Trophoblast cell (in vitro differentiated cells and primary cell): ENCODE measurements at regions not wholly inside any gene's neighbourhood (a gene's known extent, or its start where the extent isn't known, plus 50 kb on each side); places are given as distances from the start of the nearest gene placed in this dataset.

Experiments
- DNase-seq, 2 donors: peaks; one replicate each; pipeline ENCODE4 v3.0.0-alpha.2; 2016
- H2AFZ ChIP-seq: 2 replicates; pipeline ENCODE4 v1.6.1; 2013; ENCODE audit warnings: low read length, moderate library complexity, mild to moderate bottlenecking; ENCODE audit not compliant: insufficient read depth, poor library complexity
- H2AK5ac ChIP-seq: 2 replicates; pipeline ENCODE4 v1.6.1; 2013; ENCODE audit warnings: mild to moderate bottlenecking, low read length
- H2BK120ac ChIP-seq: 2 replicates; pipeline ENCODE4 v1.6.1; 2013; ENCODE audit warnings: low read length, mild to moderate bottlenecking, moderate library complexity; ENCODE audit not compliant: insufficient read depth, poor library complexity
- H2BK12ac ChIP-seq: 2 replicates; pipeline ENCODE4 v1.6.1; 2013; ENCODE audit warnings: mild to moderate bottlenecking, low read length, moderate library complexity
- H2BK5ac ChIP-seq: 2 replicates; pipeline ENCODE4 v1.6.1; 2013; ENCODE audit warnings: low read length, low read depth, moderate library complexity, mild to moderate bottlenecking; ENCODE audit not compliant: poor library complexity
- H3K14ac ChIP-seq: 2 replicates; pipeline ENCODE4 v1.6.1; 2013; ENCODE audit warnings: mild to moderate bottlenecking, low read length
- H3K18ac ChIP-seq: 2 replicates; pipeline ENCODE4 v1.6.1; 2013; ENCODE audit warnings: mild to moderate bottlenecking, low read length
- H3K23ac ChIP-seq: 2 replicates; pipeline ENCODE4 v1.6.1; 2013; ENCODE audit warnings: low read length
- H3K27ac ChIP-seq: 2 replicates; pipeline ENCODE4 v1.5.1; 2013; ENCODE audit warnings: low read depth, mild to moderate bottlenecking, inconsistent platforms, low read length, moderate library complexity
- H3K27me3 ChIP-seq: 2 replicates; pipeline ENCODE4 v1.6.1; 2013; ENCODE audit warnings: inconsistent platforms, mild to moderate bottlenecking, low read length, moderate library complexity; ENCODE audit not compliant: insufficient read depth
- H3K36me3 ChIP-seq, 2 experiments: 1 replicate in 1 of 2; 2 replicates in 1 of 2; pipeline ENCODE4 v1.6.1; 2013; ENCODE audit warnings: low read length in 2 of 2, mild to moderate bottlenecking in 2 of 2, moderate library complexity in 1 of 2; ENCODE audit not compliant: insufficient read depth in 2 of 2, control insufficient read depth in 1 of 2
- H3K4ac ChIP-seq: 2 replicates; pipeline ENCODE4 v1.6.1; 2013; ENCODE audit warnings: low read depth, mild to moderate bottlenecking, low read length, moderate library complexity
- H3K4me1 ChIP-seq, 2 experiments: 1 replicate in 1 of 2; 2 replicates in 1 of 2; pipeline ENCODE4 v1.6.1; 2013; ENCODE audit warnings: low read length in 2 of 2, mild to moderate bottlenecking in 2 of 2, moderate library complexity in 1 of 2; ENCODE audit not compliant: insufficient read depth in 2 of 2, control insufficient read depth in 1 of 2
- H3K4me2 ChIP-seq: 2 replicates; pipeline ENCODE4 v1.6.1; 2013; ENCODE audit warnings: inconsistent platforms, mild to moderate bottlenecking, low read length, moderate library complexity
- H3K4me3 ChIP-seq: 2 replicates; pipeline ENCODE4 v1.5.1; 2013; ENCODE audit warnings: mild to moderate bottlenecking, low read depth, low read length, inconsistent platforms
- H3K79me1 ChIP-seq: one replicate; pipeline ENCODE4 v1.6.1; 2013; ENCODE audit warnings: low read length
- H3K79me2 ChIP-seq: 2 replicates; pipeline ENCODE4 v1.6.1; 2013; ENCODE audit warnings: low read length, mild to moderate bottlenecking; ENCODE audit not compliant: control insufficient read depth, insufficient read depth, poor library complexity
- H3K9ac ChIP-seq: 2 replicates; pipeline ENCODE4 v1.6.1; 2013; ENCODE audit warnings: mild to moderate bottlenecking, low read length
- H3K9me3 ChIP-seq: 2 replicates; pipeline ENCODE4 v1.6.1; 2013; ENCODE audit warnings: low read depth, mild to moderate bottlenecking, control low read depth, inconsistent platforms, low read length; ENCODE audit not compliant: insufficient read depth
- H4K12ac ChIP-seq: 2 replicates; pipeline ENCODE4 v1.6.1; 2013; ENCODE audit warnings: low read depth, mild to moderate bottlenecking, low read length, moderate library complexity
- H4K8ac ChIP-seq: 2 replicates; pipeline ENCODE4 v1.6.1; 2013; ENCODE audit warnings: low read depth, mild to moderate bottlenecking, low read length, moderate library complexity
- H4K91ac ChIP-seq: one replicate; pipeline ENCODE4 v1.6.1; 2013; ENCODE audit warnings: low read depth, mild to moderate bottlenecking, low read length, moderate library complexity
- WGBS: extraction: QIAGEN DNeasy Blood & Tissue Kit; methylation state at CpG from one replicate; pipeline ENCODE4 v1.1.7; 2013; ENCODE audit warnings: missing lambda C conversion rate; ENCODE audit not compliant: insufficient read length, insufficient coverage; ENCODE audit errors: extremely low coverage; 5-methylcytosine and 5-hydroxymethylcytosine counted together

- Histone ChIP-seq H2BK120ac (no peak overlapping the region), H3K23ac (no peak overlapping the region), H3K79me1 (no peaks in the 10 kb centered on the region), H4K12ac (no peak overlapping the region), H3K9ac (no peak overlapping the region), H3K4me3 (no peak overlapping the region), H4K8ac (no peak overlapping the region), H3K27me3 (no peaks in the 10 kb centered on the region), H4K91ac (no peak overlapping the region), H3K4me2 (no peak overlapping the region), H3K9me3 (no peaks in the 10 kb centered on the region), H3K4ac (no peak overlapping the region), H3K18ac (no peak overlapping the region), H2AK5ac (no peak overlapping the region), H3K4me1 (no peaks in the 10 kb centered on the region), H3K27ac (no peak overlapping the region), H3K36me3 (no peaks in the 10 kb centered on the region), H2BK12ac (no peak overlapping the region), H3K14ac (no peak overlapping the region), H2BK5ac (no peak overlapping the region), H2AFZ (no peak overlapping the region), H3K79me2 (no peaks in the 10 kb centered on the region)
- no peak for DNase-seq
- no CpG with 5 or more reads among the region's 1 CpG for WGBS
Observed at GRCh38 chr18:52200406-52200805, 139.6 kb upstream of the DCC start.

- Histone ChIP-seq H3K79me2 (no peaks in the 10 kb centered on the region), H3K4me1 (no peaks in the 10 kb centered on the region), H3K4me3 (no peak overlapping the region), H3K27ac (no peak overlapping the region), H3K18ac (no peak overlapping the region), H2BK5ac (no peak overlapping the region), H3K4ac (no peak overlapping the region), H2AK5ac (no peak overlapping the region), H3K36me3 (no peaks in the 10 kb centered on the region), H2BK120ac (no peak overlapping the region), H2BK12ac (no peak overlapping the region), H4K91ac (no peak overlapping the region), H3K14ac (no peak overlapping the region), H3K4me2 (no peak overlapping the region), H3K27me3 (no peaks in the 10 kb centered on the region), H3K9ac (no peak overlapping the region), H3K79me1 (no peaks in the 10 kb centered on the region), H3K23ac (no peak overlapping the region), H4K8ac (no peak overlapping the region), H2AFZ (no peak overlapping the region), H3K9me3 (no peaks in the 10 kb centered on the region), H4K12ac (no peak overlapping the region)
- DNase-seq: no peak
- no CpG with 5 or more reads among the region's 11 CpGs for WGBS
Observed at GRCh38 chr18:52200921-52201663, 138.9 kb upstream of the DCC start.

- no peak overlapping the region for H4K91ac ChIP-seq
- no peak overlapping the region for H4K12ac ChIP-seq
- no peak overlapping the region for H3K27ac ChIP-seq
- no peak overlapping the region for H2AFZ ChIP-seq
- no peak overlapping the region for H2BK5ac ChIP-seq
- H3K4me1 ChIP-seq: no peaks in the 10 kb centered on the region
- H3K9ac ChIP-seq: no peak overlapping the region
- H3K23ac ChIP-seq: no peak overlapping the region
- H2BK12ac ChIP-seq: no peak overlapping the region
- no peaks in the 10 kb centered on the region for H3K36me3 ChIP-seq
- H2AK5ac ChIP-seq: no peak overlapping the region
- no CpG with 5 or more reads among the region's 3 CpGs for WGBS
- no peak overlapping the region for H3K4me2 ChIP-seq
- no peak overlapping the region for H3K4me3 ChIP-seq
- H4K8ac ChIP-seq: no peak overlapping the region
- no peaks in the 10 kb centered on the region for H3K79me1 ChIP-seq
- DNase-seq: no peak
- H3K4ac ChIP-seq: no peak overlapping the region
- no peaks in the 10 kb centered on the region for H3K27me3 ChIP-seq
- no peak overlapping the region for H3K18ac ChIP-seq
- H3K14ac ChIP-seq: no peak overlapping the region
- H3K79me2 ChIP-seq: no peaks in the 10 kb centered on the region
- H3K9me3 ChIP-seq: no peaks in the 10 kb centered on the region
- H2BK120ac ChIP-seq: no peak overlapping the region
Observed at GRCh38 chr18:52208646-52209045, 131.4 kb upstream of the DCC start.

GRCh38 chr18:52216109-52216508 is 123.9 kb upstream of the DCC start:
- no peak for DNase-seq
- H4K8ac ChIP-seq: no peak overlapping the region
- no peak overlapping the region for H2BK120ac ChIP-seq
- no peak overlapping the region for H3K4me3 ChIP-seq
- no peak overlapping the region for H4K91ac ChIP-seq
- no peak overlapping the region for H3K4ac ChIP-seq
- H2BK12ac ChIP-seq: no peak overlapping the region
- H3K18ac ChIP-seq: no peak overlapping the region
- H3K4me1 ChIP-seq: no peaks in the 10 kb centered on the region
- no peak overlapping the region for H3K9ac ChIP-seq
- H3K36me3 ChIP-seq: no peaks in the 10 kb centered on the region
- no peak overlapping the region for H2AFZ ChIP-seq
- H3K14ac ChIP-seq: no peak overlapping the region
- H3K9me3 ChIP-seq: no peaks in the 10 kb centered on the region
- H3K79me1 ChIP-seq: no peaks in the 10 kb centered on the region
- H3K27ac ChIP-seq: no peak overlapping the region
- no peak overlapping the region for H3K4me2 ChIP-seq
- no peak overlapping the region for H3K23ac ChIP-seq
- H3K27me3 ChIP-seq: no peaks in the 10 kb centered on the region
- H3K79me2 ChIP-seq: no peaks in the 10 kb centered on the region
- H2BK5ac ChIP-seq: no peak overlapping the region
- H2AK5ac ChIP-seq: no peak overlapping the region
- no peak overlapping the region for H4K12ac ChIP-seq
